GM18861 (cell line): ENCODE measurements at regions not wholly inside any gene's neighbourhood (a gene's known extent, or its start where the extent isn't known, plus 50 kb on each side); places are given as distances from the start of the nearest gene placed in this dataset.

ENCODE experiments used
- ATAC-seq: cut with Tn5 transposase; IDR thresholded peaks from one replicate; pipeline ENCODE4 v1.9.1; 2021; ENCODE audit not compliant: unreplicated experiment

- ATAC-seq, result no peak
Observed at GRCh38 chr4:152161676-152162330, 374.1 kb downstream of the FBXW7 start.

GRCh38 chr4:152160225-152160800 is 375.6 kb downstream of the FBXW7 start:
- ATAC-seq, result no peak

GRCh38 chr4:152159773-152160172 is 376.1 kb downstream of the FBXW7 start:
- ATAC-seq, result no peak

GRCh38 chr4:152158225-152158624 is 377.7 kb downstream of the FBXW7 start:
- ATAC-seq, result no peak

- ATAC-seq, result no peak
Observed at GRCh38 chr4:152157629-152158028, 378.3 kb downstream of the FBXW7 start.

- no peak for ATAC-seq
Observed at GRCh38 chr4:152156442-152156841, 379.4 kb downstream of the FBXW7 start.

- no peak for ATAC-seq
Observed at GRCh38 chr4:152155070-152155469, 380.8 kb downstream of the FBXW7 start.

- ATAC-seq, result no peak
Observed at GRCh38 chr4:152154433-152154832, 381.5 kb downstream of the FBXW7 start.

GRCh38 chr4:152153476-152154270 is 382.2 kb downstream of the FBXW7 start:
- no peak for ATAC-seq

- no peak for ATAC-seq
Observed at GRCh38 chr4:152150214-152150613, 385.7 kb downstream of the FBXW7 start.

- no peak for ATAC-seq
Observed at GRCh38 chr4:152149745-152150144, 386.1 kb downstream of the FBXW7 start.

GRCh38 chr4:152148057-152148456 is 387.2 kb upstream of the GATB start:
- ATAC-seq, result no peak

GRCh38 chr4:152146244-152146643 is 385.4 kb upstream of the GATB start:
- ATAC-seq, result no peak

- no peak for ATAC-seq
Observed at GRCh38 chr4:152143806-152144205, 383.0 kb upstream of the GATB start.

- ATAC-seq, result no peak
Observed at GRCh38 chr4:152138451-152138850, 377.6 kb upstream of the GATB start.

- no peak for ATAC-seq
Observed at GRCh38 chr4:152132776-152133175, 372.0 kb upstream of the GATB start.

- ATAC-seq, result no peak
Observed at GRCh38 chr4:152128356-152128755, 367.5 kb upstream of the GATB start.

- no peak for ATAC-seq
Observed at GRCh38 chr4:152126238-152126637, 365.4 kb upstream of the GATB start.

- no peak for ATAC-seq
Observed at GRCh38 chr4:152118819-152119553, 358.2 kb upstream of the GATB start.

- ATAC-seq, result no peak
Observed at GRCh38 chr4:152117933-152118507, 357.2 kb upstream of the GATB start.

GRCh38 chr4:152117520-152117919 is 356.7 kb upstream of the GATB start:
- ATAC-seq, result no peak
